WTC11 (cell line): ENCODE measurements at regions not wholly inside any gene's neighbourhood (a gene's known extent, or its start where the extent isn't known, plus 50 kb on each side); places are given as distances from the start of the nearest gene placed in this dataset.
A peak's percentile ranks its signal among the peaks of the same experiment; 100 is the strongest.

Experiments used
- ATAC-seq: fragments of 200-7000 bp; cut with Tn5 transposase; 2 replicates; pipeline ENCODE4 v1.10.0; 2021; ENCODE audit warnings: mild to moderate bottlenecking, moderate library complexity
- CTCF ChIA-PET: fragments of 300-600 bp; sonication (Branson Sonifier 250); formaldehyde crosslinking; loops from one replicate; lab custom pipeline; 2021; ENCODE audit warnings: antibody characterized with exemption; lab: Charles Lee
- POLR2A ChIA-PET: fragments of 350-600 bp; sonication (Branson Sonifier 250); formaldehyde crosslinking; loops from one replicate; lab custom pipeline; 2021; ENCODE audit warnings: antibody characterized with exemption; lab: Charles Lee
- DNase-seq: peaks from one replicate; pipeline ENCODE4 v3.0.0; 2021; ENCODE audit warnings: low spot score
- H3K27ac Mint-ChIP-seq: 2 replicates; pipeline ENCODE4 v1.8.0; 2021; ENCODE audit warnings: mixed read lengths
- H3K27me3 Mint-ChIP-seq: 2 replicates; pipeline ENCODE4 v1.8.0; 2021; ENCODE audit warnings: low read depth, mild to moderate bottlenecking, moderate library complexity, mixed read lengths
- H3K36me3 Mint-ChIP-seq: 2 replicates; pipeline ENCODE4 v1.8.0; 2021; ENCODE audit warnings: mixed read lengths
- H3K4me1 Mint-ChIP-seq: 2 replicates; pipeline ENCODE4 v1.8.0; 2022; ENCODE audit warnings: mixed read lengths
- H3K4me3 Mint-ChIP-seq: 2 replicates; pipeline ENCODE4 v1.8.0; 2021; ENCODE audit warnings: mild to moderate bottlenecking, moderate library complexity, mixed read lengths
- H3K9me3 Mint-ChIP-seq: 2 replicates; pipeline ENCODE4 v1.8.0; 2021; ENCODE audit warnings: mixed read lengths
- ATF1 ChIP-seq: sonication (generic); formaldehyde crosslinking; IDR thresholded peaks from 2 replicates; pipeline ENCODE4 v1.8.1; 2023; ENCODE audit warnings: mild to moderate bottlenecking, moderate library complexity, missing genetic modification reagents
- ATF6 ChIP-seq: sonication (generic); formaldehyde crosslinking; IDR thresholded peaks from 2 replicates; pipeline ENCODE4 v1.8.1; 2023; ENCODE audit warnings: mild to moderate bottlenecking, missing genetic modification reagents
- E2F4 ChIP-seq: sonication (generic); formaldehyde crosslinking; IDR thresholded peaks from 2 replicates; pipeline ENCODE4 v1.8.1; 2022; ENCODE audit warnings: low read depth, mild to moderate bottlenecking, moderate library complexity, missing genetic modification reagents, borderline replicate concordance
- E2F5 ChIP-seq: sonication (generic); formaldehyde crosslinking; IDR thresholded peaks from 2 replicates; pipeline ENCODE4 v1.8.1; 2022; ENCODE audit warnings: mild to moderate bottlenecking, moderate library complexity, missing genetic modification reagents
- ELF4 ChIP-seq: sonication (generic); formaldehyde crosslinking; IDR thresholded peaks from 2 replicates; pipeline ENCODE4 v1.8.1; 2022; ENCODE audit warnings: low read depth, mild to moderate bottlenecking, moderate library complexity, missing genetic modification reagents
- EMX1 ChIP-seq: fragments of 250-450 bp; sonication (Bioruptor Pico); IDR thresholded peaks from 2 replicates; pipeline ENCODE4 v1.8.0; 2021; ENCODE audit warnings: mild to moderate bottlenecking
- ERG ChIP-seq: fragments of 250-450 bp; sonication (Bioruptor Pico); IDR thresholded peaks from 2 replicates; pipeline ENCODE4 v1.8.0; 2021; ENCODE audit warnings: mild to moderate bottlenecking
- ESRRA ChIP-seq: sonication (generic); formaldehyde crosslinking; IDR thresholded peaks from 2 replicates; pipeline ENCODE4 v1.8.1; 2022; ENCODE audit warnings: mild to moderate bottlenecking, missing genetic modification reagents, borderline replicate concordance
- FOXJ3 ChIP-seq: sonication (generic); formaldehyde crosslinking; IDR thresholded peaks from 2 replicates; pipeline ENCODE4 v1.9.0; 2021; ENCODE audit warnings: missing genetic modification reagents, mild to moderate bottlenecking, borderline replicate concordance
- GABPB1 ChIP-seq: sonication (generic); formaldehyde crosslinking; IDR thresholded peaks from 2 replicates; pipeline ENCODE4 v1.8.1; 2023; ENCODE audit warnings: mild to moderate bottlenecking, missing genetic modification reagents
- NR3C1 ChIP-seq: sonication (generic); formaldehyde crosslinking; conservative IDR thresholded peaks from 2 replicates; pipeline ENCODE4 v1.8.1; 2023; ENCODE audit warnings: low read depth, mild to moderate bottlenecking, missing genetic modification reagents
- STAT6 ChIP-seq: sonication (generic); formaldehyde crosslinking; conservative IDR thresholded peaks from 2 replicates; pipeline ENCODE4 v1.8.1; 2023; ENCODE audit warnings: mild to moderate bottlenecking, low read depth, missing genetic modification reagents, moderate library complexity
- TEAD1 ChIP-seq: sonication (generic); formaldehyde crosslinking; IDR thresholded peaks from 2 replicates; pipeline ENCODE4 v1.8.0; 2022; ENCODE audit warnings: mild to moderate bottlenecking, missing genetic modification reagents
- TP53 ChIP-seq: sonication (generic); formaldehyde crosslinking; IDR thresholded peaks from 2 replicates; pipeline ENCODE4 v1.8.1; 2023; ENCODE audit warnings: mild to moderate bottlenecking, missing genetic modification reagents
- ZBTB21 ChIP-seq: sonication (generic); formaldehyde crosslinking; IDR thresholded peaks from 2 replicates; pipeline ENCODE4 v1.8.1; 2023; ENCODE audit warnings: mild to moderate bottlenecking, missing genetic modification reagents, borderline replicate concordance
- ZMAT4 ChIP-seq: fragments of 250-450 bp; sonication (Bioruptor Pico); IDR thresholded peaks from 2 replicates; pipeline ENCODE4 v1.9.0; 2021; ENCODE audit warnings: mild to moderate bottlenecking
- ZNF219 ChIP-seq: sonication (generic); formaldehyde crosslinking; IDR thresholded peaks from 2 replicates; pipeline ENCODE4 v1.8.0; 2023; ENCODE audit warnings: missing genetic modification reagents, mild to moderate bottlenecking, borderline replicate concordance
- ZNF425 ChIP-seq: fragments of 250-450 bp; sonication (Bioruptor Pico); conservative IDR thresholded peaks from 2 replicates; pipeline ENCODE4 v1.9.0; 2021; ENCODE audit warnings: mild to moderate bottlenecking
- ZNF532 ChIP-seq: fragments of 250-450 bp; sonication (Bioruptor Pico); IDR thresholded peaks from 2 replicates; pipeline ENCODE4 v1.9.0; 2021; ENCODE audit warnings: mild to moderate bottlenecking, borderline replicate concordance

GRCh38 chr3:151578495-151578894 lies 117.6 kb upstream of the IGSF10 start:
- POLR2A ChIA-PET, result no interaction called here
- H3K36me3 Mint-ChIP-seq, result peaks cover 10% of the 10 kb centered on the region
- no peaks in the 10 kb centered on the region for H3K27me3 Mint-ChIP-seq
- DNase-seq, result no peak
- no peak overlapping the region for H3K27ac Mint-ChIP-seq
- peaks cover 28% of the 10 kb centered on the region for H3K9me3 Mint-ChIP-seq
- ATAC-seq, result peak; percentile 76
- CTCF ChIA-PET, result interaction anchor here (0.6 to 0.7 kb wide), 3 partner anchors 12 to 27 kb away, joined by 3 to 4 read pairs (median 3); no protein-coding TSS in a partner anchor
- TF ChIP-seq E2F4 (CRISPR knock-in tag) (no peak), TP53 (no peak), GABPB1 (CRISPR knock-in tag) (no peak), ZNF219 (CRISPR knock-in tag) (no peak), E2F5 (no peak), STAT6 (CRISPR knock-in tag) (no peak), ZNF425 (no peak), ERG (CRISPR knock-in tag) (no peak), ESRRA (CRISPR knock-in tag) (no peak), NR3C1 (CRISPR knock-in tag) (no peak), ZMAT4 (CRISPR knock-in tag) (no peak), ZBTB21 (CRISPR knock-in tag) (no peak), ATF6 (no peak), FOXJ3 (CRISPR knock-in tag) (no peak), ATF1 (CRISPR knock-in tag) (no peak), ZNF532 (CRISPR knock-in tag) (no peak), TEAD1 (CRISPR knock-in tag) (no peak), EMX1 (CRISPR knock-in tag) (no peak), ELF4 (CRISPR knock-in tag) (no peak)
- no peak overlapping the region for H3K4me3 Mint-ChIP-seq
- H3K4me1 Mint-ChIP-seq, result peaks cover 19% of the 10 kb centered on the region
